ENCODE measurements at regions not wholly inside any gene's neighbourhood (a gene's known extent, or its start where the extent isn't known, plus 50 kb on each side); places are given as distances from the start of the nearest gene placed in this dataset.

DNA sequence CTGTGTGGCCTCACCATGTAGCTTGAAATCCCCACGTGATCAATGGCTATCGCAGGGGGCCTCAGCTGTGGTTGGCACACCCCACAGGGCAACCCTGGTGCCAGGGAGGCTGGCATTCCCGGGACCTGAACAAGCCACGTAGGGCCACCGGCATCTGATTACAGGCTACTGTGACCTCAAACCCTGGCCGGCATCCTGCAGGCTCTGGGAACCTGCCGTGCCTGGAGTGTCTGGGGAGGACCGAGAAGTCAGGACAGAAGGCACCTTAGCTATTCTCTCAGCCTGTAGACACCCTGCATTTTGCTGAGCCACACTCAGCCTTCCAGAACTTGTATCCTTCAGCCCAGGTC is 213.0 kb downstream of the GLI2 start:
- in situ Hi-C loops (cut with MboI; ENCODE audit: low sequenced_read_pairs) = no loop called here

DNA sequence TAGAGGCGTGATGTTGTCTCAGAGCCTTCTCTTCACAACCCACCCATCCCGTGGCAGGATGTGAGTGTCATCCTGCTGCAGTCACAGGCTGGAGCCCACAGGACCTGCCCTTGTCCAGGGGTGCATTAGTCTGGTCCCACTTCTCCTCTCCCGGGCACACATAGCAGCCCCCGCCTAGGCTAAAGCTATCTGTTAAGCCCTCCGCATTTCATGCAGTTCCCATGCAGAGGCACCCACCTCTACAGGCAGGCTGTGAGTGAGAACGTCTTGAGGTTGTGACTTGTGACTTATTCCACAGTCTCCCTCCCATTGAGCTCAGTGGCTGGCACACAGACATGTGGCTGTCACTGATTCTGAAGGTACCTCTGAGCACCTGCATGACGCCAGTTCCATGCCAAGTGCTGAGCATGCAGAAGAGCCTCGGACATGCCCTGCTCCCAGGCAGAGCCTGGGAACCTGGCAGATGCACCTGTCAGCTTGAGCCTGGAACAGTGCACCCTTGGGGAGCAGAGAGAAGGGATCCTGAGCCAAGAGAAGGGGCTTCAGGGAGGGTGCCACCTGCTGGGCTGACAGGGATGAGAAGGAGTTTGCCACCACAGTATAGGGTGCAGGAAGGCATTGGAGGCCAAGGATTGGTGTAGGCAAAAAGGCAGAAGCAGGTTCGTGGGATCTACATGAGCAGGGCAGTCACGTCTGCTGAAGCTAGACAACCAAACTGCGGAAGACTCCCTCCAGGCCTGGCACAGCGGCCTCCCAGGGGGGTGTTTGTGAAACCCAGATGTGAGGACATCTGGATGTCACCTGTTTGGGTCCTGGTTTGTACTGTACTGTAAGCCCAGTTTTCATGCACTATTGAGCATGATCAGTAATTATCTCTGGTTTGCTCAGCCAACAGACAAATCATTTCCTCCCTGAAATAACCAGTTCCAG is 213.6 kb downstream of the GLI2 start:
- in situ Hi-C loops (cut with MboI; ENCODE audit: low sequenced_read_pairs) = no loop called here

DNA sequence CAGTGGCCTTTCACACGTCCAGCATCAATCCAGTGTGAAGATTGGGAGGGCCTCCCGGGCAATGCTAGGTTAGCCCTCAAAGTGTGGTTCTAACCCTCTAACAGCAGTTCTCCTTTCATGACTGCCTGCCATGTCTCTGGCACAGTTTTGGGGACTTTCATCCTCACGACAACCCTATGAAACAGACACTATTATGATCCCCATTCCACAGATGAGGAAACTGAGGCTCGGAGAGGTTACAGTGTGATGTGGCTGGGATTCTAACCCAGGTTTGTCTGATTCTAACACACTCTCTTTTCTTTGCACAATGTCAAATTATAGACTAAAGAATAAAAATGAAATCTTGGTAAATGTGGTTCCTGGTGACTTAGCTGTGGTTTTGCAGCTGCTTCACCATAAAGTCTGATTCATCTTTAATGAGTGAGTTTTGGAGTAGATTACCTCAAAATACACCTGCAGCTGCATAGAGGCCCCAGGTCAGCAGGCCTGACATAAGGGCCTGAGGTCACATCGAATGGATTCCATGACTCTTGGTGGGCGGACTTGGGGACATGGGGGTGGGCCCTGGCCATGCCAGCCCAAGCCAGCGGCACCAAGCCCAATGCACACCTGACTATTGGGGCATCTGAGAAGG is 214.4 kb downstream of the GLI2 start:
- in situ Hi-C loops (cut with MboI; ENCODE audit: low sequenced_read_pairs) = no loop called here

DNA sequence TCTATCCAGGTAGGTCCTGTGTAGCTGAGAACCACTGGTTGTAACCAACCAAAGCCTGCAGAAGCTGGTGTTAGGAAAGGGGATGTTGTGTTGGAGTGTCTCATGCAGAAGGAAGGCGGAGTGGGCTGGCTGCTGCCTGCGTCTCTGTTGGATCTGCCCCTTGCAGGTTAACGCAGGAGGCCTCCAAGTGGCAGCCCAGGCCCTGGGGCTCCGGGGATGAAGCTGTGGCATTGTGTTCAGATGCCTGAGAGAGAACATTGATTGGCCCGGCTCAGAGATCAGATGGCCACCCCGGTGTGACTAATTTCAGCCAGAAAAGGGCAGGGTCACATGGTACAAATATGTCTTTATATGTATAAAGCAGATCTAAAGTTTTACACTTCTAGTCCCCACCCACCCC is 216.0 kb downstream of the GLI2 start:
- in situ Hi-C loops (cut with MboI; ENCODE audit: low sequenced_read_pairs) = no loop called here

DNA sequence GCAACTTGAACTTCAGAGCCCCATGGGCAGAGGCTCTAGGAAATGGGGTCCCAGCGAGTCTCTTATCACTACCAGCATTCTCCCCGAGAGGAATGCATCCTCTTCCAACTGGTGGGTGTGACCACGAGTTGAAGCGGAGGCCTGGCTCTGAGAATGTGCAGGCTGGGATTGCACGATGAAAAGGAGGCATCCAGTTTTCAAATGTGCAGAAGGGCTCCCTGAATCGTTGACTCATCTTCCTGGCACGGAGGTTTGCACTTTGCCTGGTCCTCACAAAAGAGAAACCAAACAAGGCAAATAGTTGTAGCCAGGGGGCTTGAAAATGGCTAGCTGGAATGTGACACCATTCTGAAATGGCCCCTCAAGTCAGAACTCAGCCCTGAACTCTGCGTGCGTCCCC is 216.7 kb downstream of the GLI2 start:
- in situ Hi-C loops (cut with MboI; ENCODE audit: low sequenced_read_pairs) = no loop called here

DNA sequence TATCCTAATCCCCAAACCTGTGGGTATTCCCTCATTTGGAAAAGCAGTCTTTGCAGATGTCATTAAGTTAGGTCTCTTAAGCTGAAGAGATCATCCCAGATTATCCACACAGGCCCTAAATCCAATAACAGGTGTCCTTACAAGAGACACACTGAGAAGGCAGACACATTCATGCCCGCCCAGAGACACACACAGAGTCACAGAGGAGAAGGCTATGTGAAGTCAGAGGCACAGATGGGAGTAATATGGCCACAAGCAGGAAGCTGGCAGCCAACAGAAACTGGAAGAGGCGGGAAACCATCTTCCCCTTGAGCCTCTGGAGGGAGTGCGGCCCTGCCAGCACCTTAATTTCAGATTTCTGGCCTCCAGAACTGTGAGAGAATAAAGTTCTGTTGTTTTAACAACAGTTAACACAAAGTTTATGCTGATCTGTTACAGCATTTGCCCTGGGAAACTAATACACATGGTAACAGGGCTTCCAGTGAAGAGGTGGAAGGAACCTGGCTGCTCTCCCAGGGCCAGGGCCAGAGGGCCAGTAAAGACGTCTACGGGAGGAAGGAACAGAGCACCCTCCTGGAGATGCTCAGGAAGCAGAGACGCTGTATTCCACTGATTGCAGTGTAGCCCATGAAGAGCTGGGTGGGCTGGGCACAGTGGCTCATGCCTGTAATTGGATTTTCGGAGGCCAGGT is 217.5 kb downstream of the GLI2 start:
- in situ Hi-C loops (cut with MboI; ENCODE audit: low sequenced_read_pairs) = no loop called here

DNA sequence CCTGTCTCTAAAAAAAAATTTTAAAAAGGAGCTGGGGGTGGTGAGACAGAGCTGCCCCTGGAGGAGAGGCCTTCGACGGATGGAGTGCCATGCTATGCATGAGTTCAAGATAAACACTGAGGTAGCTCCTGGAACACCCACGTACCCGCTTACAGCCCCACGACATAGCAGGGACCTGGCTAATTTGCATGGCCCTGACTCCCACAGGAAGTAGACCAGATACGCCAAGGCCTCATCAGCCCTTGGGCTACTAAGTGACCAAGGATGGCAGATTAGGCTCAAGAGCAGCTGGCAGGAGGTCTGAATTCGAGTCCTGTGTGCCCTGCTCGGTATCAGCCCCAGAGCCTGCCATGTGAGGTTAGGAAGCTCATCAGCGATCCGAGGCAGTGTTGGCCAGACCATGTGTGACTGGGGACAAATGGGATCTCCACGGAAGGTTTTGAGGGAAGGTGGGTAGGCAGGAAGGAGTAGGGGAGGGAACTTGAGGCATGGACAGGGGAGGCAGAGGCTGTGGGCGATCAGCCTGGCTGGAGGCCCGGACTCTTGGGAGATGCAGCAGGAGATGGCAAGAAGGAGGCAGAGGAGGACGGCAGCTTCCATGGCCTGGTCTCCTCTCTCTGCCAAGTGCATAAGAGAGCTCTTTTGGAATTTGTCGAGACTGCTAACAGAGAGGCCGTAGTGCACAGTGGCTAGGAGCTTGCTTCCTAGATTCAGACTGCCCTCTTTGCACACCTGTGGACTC is 218.3 kb downstream of the GLI2 start:
- in situ Hi-C loops (cut with MboI; ENCODE audit: low sequenced_read_pairs) = no loop called here

DNA sequence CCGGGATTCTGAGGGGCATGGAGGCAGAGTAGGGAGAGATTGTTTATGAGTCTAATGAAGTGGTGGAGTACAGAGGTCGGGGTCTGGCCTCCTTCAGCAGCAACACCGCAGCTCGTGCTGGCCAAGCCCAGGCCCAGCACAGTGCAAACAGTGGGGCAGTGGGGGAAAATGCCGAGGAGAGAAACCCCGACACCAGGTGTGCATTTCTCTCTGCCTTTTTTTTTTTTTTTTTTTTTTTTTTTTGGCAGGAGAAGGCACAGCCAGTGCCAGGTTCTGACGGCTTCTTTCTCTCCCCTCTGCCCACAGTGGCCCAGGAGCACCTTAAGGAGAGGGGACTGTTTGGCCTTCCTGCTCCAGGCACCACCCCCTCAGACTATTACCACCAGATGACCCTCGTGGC is 219.3 kb downstream of the GLI2 start:
- in situ Hi-C loops (cut with MboI; ENCODE audit: low sequenced_read_pairs) = no loop called here

DNA sequence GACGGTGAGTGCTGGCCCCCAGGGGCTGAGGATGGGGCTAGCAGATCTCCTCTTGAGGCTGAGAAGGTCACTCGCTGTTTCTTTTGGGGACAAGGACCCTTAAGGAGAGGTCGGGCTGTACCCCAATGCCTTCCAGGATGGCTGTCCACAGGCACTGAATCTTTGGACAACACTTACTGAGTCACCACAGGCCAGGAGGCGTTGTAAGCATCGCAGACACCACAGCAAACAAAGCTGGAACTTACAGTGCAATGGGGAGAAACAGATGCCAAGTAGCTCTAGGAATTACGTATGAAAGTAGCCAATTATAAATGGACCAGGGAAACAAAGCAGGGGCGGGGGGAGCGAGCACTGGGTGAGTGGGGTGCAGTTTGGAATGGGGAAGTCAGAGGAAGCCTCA is 219.8 kb downstream of the GLI2 start:
- in situ Hi-C loops (cut with MboI; ENCODE audit: low sequenced_read_pairs) = no loop called here

DNA sequence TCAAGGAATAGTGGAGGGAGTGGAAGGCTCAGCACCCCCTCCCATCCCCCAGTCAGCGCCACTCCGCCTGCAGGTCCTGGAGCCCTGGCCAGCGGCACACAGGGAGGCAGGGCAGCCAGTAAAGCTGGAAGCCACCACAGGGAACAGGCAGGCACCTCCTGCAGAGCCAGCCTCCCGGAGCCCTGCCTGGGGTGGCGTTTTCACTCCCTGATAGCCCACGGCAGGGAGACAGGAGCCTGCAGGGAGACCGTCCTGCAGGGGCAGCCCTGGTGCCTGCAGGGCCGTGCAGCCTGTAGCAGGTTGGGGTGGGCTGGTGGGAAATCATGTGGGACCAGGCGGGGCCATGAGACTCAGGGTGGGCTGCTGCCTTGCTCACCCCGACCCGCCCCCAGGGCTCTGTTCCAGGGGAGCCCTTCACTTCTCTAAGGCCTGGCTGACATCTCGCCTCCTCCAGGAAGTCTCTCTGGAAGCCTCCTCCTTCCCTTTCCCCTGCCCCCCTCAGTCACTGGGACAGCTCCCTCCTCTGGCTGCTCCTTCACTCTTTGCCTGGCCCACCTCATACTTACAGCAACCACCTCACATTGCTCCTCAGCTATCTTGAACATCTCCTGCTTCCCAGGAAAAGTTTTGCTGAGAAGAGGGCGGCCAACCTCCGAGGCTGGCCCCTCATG is 221.0 kb downstream of the GLI2 start:
- in situ Hi-C loops (cut with MboI; ENCODE audit: low sequenced_read_pairs) = no loop called here

DNA sequence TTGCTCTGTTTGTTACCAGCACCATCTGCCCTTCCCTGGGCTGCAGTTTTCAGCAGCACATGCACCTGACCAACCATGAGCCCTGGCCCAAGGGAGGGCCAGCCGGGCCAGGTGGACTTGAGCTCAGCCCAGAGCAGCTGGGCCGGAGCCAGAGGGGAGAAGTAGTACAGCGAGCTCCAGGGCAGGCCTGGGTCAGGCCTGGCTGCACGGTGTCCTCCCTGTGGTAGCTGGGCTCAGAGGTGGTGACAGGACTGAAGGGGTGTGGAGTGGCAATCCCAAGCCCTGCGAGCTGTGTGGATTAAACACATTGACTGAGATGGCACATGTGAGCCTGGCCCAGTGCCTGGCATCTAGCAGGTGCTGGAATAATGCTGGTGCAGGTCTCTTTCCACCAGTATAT is 222.2 kb downstream of the GLI2 start:
- in situ Hi-C loops (cut with MboI; ENCODE audit: low sequenced_read_pairs) = no loop called here

DNA sequence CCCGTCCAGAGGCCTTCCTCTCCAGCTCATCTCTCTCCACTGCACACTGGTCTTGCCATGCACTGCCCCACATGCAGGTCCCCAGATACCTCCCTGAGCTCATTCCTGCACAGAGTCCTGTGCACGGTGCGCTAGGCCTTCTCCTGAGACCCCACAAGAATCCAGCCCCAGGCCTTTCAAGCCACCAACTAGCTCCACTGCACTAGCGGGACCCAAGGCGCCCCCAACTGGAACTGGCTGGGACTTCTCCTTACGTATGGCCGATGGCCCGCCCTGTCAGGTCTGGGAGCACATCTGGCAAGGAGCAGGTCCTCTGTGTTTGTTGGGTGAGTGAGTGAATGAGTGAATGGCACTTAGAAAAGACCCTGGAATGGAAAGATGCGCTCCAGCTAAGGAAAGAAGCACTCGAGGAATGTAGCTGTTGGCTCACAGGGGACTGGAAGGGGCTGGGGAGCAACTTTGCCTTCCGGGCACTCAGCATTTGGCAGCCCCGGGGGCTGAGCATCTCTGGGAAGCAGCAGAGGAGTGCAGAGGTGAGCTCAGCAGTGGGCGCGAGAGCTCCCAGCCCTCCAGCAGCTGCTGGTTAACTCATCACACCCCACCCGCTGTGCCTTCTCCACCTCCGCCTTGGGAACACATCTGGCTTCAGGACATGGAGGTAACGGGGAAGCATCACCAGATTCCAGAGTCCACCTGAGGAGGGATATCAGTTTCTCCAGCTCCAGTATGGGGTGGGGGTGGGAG is 223.1 kb downstream of the GLI2 start:
- in situ Hi-C loops (cut with MboI; ENCODE audit: low sequenced_read_pairs) = no loop called here

DNA sequence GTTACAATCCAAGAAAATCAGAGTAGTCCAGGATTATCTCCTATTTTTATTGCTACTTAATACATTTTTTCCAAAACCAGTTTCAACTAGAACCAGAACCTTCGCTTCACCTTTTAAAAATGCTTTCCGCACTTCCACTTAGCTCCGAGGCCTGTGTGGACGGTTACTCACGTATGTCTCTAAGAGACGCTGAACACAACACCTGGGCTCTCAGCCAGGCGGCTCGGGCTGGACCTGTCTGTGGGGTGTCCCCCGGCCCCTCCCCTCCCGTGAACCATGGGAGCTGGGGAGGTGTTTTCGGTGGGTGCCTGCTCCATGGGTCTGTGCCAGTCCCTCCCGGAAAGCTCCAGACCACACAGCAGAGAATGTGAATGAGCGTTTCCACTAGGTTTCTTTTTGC is 223.8 kb downstream of the GLI2 start:
- in situ Hi-C loops (cut with MboI; ENCODE audit: low sequenced_read_pairs) = no loop called here

DNA sequence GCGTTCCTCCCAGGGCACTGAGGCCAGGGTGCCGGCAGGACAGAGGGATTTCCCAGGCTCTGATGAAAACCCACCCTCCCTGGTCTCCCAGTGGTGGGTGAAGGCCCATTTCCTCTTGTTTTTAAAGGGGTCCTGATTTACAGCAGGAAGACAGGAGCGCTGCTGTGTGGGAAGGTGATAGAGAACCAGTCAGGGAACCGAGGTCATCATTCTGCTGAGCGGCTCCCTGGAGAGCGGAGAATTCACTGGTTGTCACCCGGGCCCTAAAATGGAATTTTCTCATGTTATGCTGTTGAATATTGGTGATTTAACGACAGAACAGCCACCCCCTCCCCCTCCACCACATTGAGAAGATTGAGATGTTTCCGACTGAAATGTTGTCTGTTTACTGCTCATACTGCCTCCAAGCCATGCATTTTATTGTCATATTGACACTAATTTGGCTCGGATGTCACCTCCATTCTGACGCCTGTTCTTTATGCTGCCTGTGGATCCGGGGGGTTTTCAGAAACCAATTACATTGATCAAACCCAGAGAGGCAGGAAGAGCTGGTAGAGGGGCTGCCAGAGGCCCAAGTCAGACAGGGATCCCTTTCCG is 225.2 kb downstream of the GLI2 start:
- in situ Hi-C loops (cut with MboI; ENCODE audit: low sequenced_read_pairs) = no loop called here

DNA sequence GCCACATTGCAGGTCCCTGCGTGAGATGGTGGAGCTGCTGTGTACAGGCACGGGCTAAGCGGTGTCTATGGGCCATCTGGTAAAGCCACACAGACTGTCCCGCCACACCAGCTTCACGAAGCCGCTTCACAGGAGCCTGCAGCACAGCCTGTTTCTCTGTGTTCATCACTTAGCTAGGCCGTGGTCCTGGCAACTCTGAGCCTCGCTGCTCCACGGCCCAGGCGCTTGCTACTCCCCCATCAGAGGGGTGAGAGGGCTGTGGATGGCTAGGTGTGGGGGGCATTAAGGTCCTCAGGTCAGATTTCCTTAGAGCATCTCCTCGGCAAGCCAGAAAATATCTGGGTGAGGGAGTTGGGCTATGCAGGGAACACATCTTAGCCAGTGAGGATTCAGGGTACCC is 225.7 kb downstream of the GLI2 start:
- in situ Hi-C loops (cut with MboI; ENCODE audit: low sequenced_read_pairs) = no loop called here

DNA sequence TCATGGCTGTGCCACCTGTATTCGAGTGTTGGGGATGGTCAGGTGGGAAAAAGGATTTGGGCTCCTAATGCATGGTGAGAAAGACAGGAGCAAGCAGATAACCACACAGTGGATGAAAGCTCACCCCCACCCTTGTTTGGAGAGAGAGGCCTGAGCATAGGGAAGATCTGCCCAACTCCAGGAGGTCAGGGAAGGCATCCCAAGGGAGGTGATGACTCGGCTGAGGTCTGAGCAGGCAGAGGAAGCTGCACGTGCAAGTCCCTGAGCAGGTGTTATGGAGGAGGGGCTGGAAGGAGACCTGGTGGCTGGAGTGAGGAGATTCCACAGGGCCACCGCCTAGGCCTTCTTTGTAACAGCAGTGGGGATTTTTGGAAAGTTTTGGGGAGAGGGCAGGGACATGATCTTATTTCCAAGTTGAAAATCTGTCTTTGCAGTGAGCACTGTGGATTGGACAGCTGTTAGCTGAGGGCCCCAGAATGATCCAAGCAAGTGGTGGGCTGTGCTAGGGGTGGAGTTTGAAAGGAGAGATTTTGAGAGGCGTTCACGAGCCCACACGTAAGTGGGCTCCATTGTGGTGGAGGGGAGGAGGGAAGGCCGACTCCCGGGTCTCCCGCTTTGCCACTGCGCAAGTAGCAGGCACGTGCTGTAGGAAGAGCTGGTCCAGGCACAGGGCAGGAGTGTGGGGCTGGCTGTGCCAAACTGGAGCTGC is 228.5 kb downstream of the GLI2 start:
- in situ Hi-C loops (cut with MboI; ENCODE audit: low sequenced_read_pairs) = no loop called here

DNA sequence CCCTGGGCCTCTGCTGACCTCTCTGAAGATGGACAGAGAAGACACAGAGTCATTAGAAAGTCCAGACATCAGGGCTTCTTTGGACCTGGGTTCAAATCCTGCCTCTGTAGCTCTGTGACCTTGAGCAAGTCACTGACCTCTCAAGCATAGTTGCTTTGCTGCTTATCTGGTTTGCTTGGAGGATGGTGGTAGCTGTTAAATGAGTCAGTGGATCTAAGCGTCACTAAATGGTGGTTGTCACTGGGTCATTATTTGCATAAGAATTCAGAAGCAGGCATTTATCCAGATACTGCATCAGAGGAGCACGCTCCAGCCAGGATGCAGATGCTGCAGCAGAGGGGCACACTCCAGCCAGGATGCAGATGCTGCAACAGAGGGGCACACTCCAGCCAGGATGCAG is 229.2 kb downstream of the GLI2 start:
- in situ Hi-C loops (cut with MboI; ENCODE audit: low sequenced_read_pairs) = no loop called here

DNA sequence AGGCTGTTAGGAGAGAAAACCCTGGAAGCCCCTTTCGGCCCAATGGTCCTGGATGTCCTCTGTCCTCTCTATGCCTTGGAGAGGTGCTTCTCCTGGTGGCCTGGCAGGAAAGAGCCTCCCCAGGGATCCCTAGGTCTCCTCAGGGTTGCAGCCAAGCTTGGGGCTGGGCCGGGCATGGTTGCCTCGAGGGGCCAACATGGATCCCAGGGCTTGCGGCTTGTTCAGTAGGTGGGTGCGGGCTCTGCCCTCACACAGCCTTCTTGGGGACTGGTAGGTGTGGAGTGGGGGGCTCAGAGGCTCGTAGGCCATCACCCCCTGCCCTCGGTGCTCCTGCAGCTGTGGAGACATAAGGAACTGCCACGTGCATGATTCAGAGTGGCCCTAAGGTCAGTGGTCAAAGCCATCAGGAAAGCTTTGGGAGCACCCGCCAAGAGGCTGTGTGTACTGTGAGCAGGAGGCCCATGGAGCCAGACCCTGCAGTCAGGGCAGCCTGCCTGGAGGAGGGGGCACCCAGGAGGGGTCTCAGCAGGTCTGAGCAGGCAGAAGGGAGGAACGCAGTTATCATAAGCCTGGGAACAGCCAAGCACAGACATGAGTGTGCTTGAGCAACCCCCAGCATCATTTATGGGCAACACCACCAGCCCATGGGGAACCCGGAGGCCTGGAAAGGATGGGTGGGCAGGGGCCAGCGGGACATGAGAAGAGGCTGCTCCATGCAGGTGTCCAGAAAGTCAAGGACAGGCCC is 231.0 kb downstream of the GLI2 start:
- in situ Hi-C loops (cut with MboI; ENCODE audit: low sequenced_read_pairs) = no loop called here

Measured in HL-60/S4 treated with phorbol 12-myristate 13-acetate at 8.2 ng/mL for 4 days and 3 days (cell line).